ENCODE measurements at regions not wholly inside any gene's neighbourhood (a gene's known extent, or its start where the extent isn't known, plus 50 kb on each side); places are given as distances from the start of the nearest gene placed in this dataset.

DNA sequence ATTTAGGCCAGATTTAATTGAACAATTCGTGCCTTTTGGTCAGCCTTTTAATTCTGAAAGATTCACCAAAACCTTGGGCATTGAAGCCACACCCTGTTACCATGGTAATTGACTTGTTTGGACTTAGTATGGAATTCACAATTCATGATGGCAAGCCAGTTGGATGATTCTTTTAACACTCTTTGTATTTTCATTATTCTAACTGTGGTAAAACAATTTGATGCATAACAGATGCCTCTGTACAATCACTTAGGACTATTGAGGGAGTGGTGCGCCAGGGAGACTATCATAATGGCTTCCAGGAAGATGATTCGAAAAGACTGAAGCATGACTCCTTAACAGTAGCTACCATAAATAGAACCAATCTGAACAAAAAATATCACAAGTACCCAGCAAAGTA lies 381.1 kb upstream of the ADAMTS16 start:
- no peaks in the 10 kb centered on the region for H3K27me3 Mint-ChIP-seq
- ChIA-PET CTCF (no interaction called here), POLR2A (no interaction called here)
- H3K36me3 Mint-ChIP-seq (ENCODE audit: low read depth), result no peaks in the 10 kb centered on the region
- no peaks in the 10 kb centered on the region for H3K4me1 Mint-ChIP-seq
- H3K27ac Mint-ChIP-seq, result no peak overlapping the region
- H3K4me3 Mint-ChIP-seq, result no peak overlapping the region
- DNase-seq (no peak), ATAC-seq (ENCODE audit: low read depth) (no peak)
- H3K9me3 Mint-ChIP-seq, result no peaks in the 10 kb centered on the region
- intact Hi-C loops (cut with micrococcal nuclease), result no loop called here
- TF ChIP-seq, protein P1, sequence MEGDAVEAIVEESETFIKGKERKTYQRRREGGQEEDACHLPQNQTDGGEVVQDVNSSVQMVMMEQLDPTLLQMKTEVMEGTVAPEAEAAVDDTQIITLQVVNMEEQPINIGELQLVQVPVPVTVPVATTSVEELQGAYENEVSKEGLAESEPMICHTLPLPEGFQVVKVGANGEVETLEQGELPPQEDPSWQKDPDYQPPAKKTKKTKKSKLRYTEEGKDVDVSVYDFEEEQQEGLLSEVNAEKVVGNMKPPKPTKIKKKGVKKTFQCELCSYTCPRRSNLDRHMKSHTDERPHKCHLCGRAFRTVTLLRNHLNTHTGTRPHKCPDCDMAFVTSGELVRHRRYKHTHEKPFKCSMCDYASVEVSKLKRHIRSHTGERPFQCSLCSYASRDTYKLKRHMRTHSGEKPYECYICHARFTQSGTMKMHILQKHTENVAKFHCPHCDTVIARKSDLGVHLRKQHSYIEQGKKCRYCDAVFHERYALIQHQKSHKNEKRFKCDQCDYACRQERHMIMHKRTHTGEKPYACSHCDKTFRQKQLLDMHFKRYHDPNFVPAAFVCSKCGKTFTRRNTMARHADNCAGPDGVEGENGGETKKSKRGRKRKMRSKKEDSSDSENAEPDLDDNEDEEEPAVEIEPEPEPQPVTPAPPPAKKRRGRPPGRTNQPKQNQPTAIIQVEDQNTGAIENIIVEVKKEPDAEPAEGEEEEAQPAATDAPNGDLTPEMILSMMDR (IDR thresholded peaks at IDR 0.05), result no peak

GRCh38 chr5:4762316-4762715 lies 377.8 kb upstream of the ADAMTS16 start:
- ChIA-PET POLR2A (no interaction called here), CTCF (no interaction called here)
- H3K4me3 Mint-ChIP-seq, result no peak overlapping the region
- ATAC-seq (ENCODE audit: low read depth), result no peak
- no peaks in the 10 kb centered on the region for H3K4me1 Mint-ChIP-seq
- peaks cover 3% of the 10 kb centered on the region for H3K9me3 Mint-ChIP-seq
- no peak for DNase-seq
- no peaks in the 10 kb centered on the region for H3K27me3 Mint-ChIP-seq
- intact Hi-C loops (cut with micrococcal nuclease), result no loop called here
- H3K27ac Mint-ChIP-seq, result no peak overlapping the region
- H3K36me3 Mint-ChIP-seq (ENCODE audit: low read depth), result no peaks in the 10 kb centered on the region
- TF ChIP-seq, protein P1 (IDR thresholded peaks at IDR 0.05), result no peak

DNA sequence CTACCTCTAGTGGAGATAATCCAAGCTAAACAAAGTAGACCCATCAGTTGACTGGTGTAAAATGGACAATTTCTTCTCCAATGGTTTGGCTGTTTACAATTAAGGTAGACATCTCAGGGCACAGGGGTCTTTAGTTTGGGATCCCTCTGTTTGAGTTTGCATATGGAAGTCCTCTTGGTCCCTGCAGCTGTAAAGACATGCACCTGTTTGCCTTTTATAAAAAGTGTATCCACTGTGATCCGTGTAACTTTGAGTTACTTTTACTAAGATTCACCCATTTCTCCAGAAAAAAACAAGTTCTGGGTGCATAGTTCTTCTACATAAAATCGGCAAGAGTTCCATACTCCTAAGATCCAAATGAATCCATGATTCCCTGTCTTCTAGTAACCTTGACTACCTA lies 374.7 kb upstream of the ADAMTS16 start:
- H3K27me3 Mint-ChIP-seq, result no peaks in the 10 kb centered on the region

GRCh38 chr5:4766101-4766500 lies 374.0 kb upstream of the ADAMTS16 start:
- Mint-ChIP-seq H3K27me3 (no peaks in the 10 kb centered on the region), H3K36me3 (ENCODE audit: low read depth) (no peaks in the 10 kb centered on the region), H3K4me1 (no peaks in the 10 kb centered on the region), H3K4me3 (no peak overlapping the region), H3K9me3 (peaks cover 3% of the 10 kb centered on the region), H3K27ac (no peak overlapping the region)
- ChIA-PET CTCF (no interaction called here), POLR2A (no interaction called here)
- ATAC-seq (ENCODE audit: low read depth) (no peak), DNase-seq (no peak)
- TF ChIP-seq, protein P1 (IDR thresholded peaks at IDR 0.05), result no peak
- intact Hi-C loops (cut with micrococcal nuclease), result no loop called here

More for the DNA sequence above, 374.7 kb upstream of the ADAMTS16 start:
- intact Hi-C loops (cut with micrococcal nuclease), result no loop called here
- ATAC-seq (ENCODE audit: low read depth), result no peak
- no peak overlapping the region for H3K27ac Mint-ChIP-seq
- H3K4me3 Mint-ChIP-seq, result no peak overlapping the region
- H3K36me3 Mint-ChIP-seq (ENCODE audit: low read depth), result no peaks in the 10 kb centered on the region
- POLR2A ChIA-PET, result no interaction called here
- peaks cover 3% of the 10 kb centered on the region for H3K9me3 Mint-ChIP-seq
- CTCF ChIA-PET, result no interaction called here
- no peaks in the 10 kb centered on the region for H3K4me1 Mint-ChIP-seq
- TF ChIP-seq, protein P1 (IDR thresholded peaks at IDR 0.05), result no peak
- DNase-seq, result no peak

DNA sequence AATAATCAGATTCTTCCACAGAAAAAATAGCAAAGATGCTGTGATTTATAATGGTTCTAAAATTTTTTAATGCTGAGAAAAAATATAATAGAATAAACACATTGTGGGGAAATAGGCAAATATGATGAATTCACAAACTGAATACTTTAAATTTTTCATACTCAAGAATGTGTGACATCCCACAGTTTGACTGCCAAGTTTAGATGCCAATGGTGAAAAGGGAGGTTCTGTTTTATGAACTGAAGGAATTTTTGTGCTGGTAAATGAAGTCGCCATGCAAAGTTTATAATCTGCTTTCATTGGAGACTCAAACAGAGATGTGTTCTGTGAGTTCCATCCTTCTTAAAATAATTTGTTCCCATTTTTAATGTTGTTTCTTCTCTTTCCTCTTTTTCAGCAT lies 367.5 kb upstream of the ADAMTS16 start:
- intact Hi-C loops (cut with micrococcal nuclease), result no loop called here
- ATAC-seq (ENCODE audit: low read depth), result no peak
- TF ChIP-seq, protein P1 (IDR thresholded peaks at IDR 0.05), result no peak
- Mint-ChIP-seq H3K27me3 (no peaks in the 10 kb centered on the region), H3K4me3 (no peak overlapping the region), H3K4me1 (no peaks in the 10 kb centered on the region), H3K9me3 (peaks cover 1% of the 10 kb centered on the region), H3K27ac (no peak overlapping the region), H3K36me3 (ENCODE audit: low read depth) (no peaks in the 10 kb centered on the region)
- POLR2A ChIA-PET, result no interaction called here
- CTCF ChIA-PET, result no interaction called here
- DNase-seq, result no peak

All from activated B cell treated with CpG ODN at 0.5 μM for 24 hours (primary cell).